Neural cell (in vitro differentiated cells): ENCODE measurements at regions not wholly inside any gene's neighbourhood (a gene's known extent, or its start where the extent isn't known, plus 50 kb on each side); places are given as distances from the start of the nearest gene placed in this dataset.

Experiments
- H2AFZ ChIP-seq: fragments of 200-600, 300-800 bp; sonication (generic), shearing (Covaris generic); 2 replicates; pipeline ENCODE4 v1.6.0; 2014; ENCODE audit warnings: low read depth, mild to moderate bottlenecking, antibody characterized with exemption, low read length, moderate library complexity
- H3F3A ChIP-seq: fragments of 200-600 bp; shearing (Covaris generic); 2 replicates; pipeline ENCODE4 v1.6.1; 2016; ENCODE audit warnings: mild to moderate bottlenecking, moderate library complexity, mixed read lengths, antibody characterized with exemption, low read length; ENCODE audit not compliant: insufficient read depth, poor library complexity, severe bottlenecking
- H3K27ac ChIP-seq: fragments of 200-600, 300-800 bp; sonication (generic), shearing (Covaris generic); 2 replicates; pipeline ENCODE4 v1.5.1; 2014; ENCODE audit warnings: mild to moderate bottlenecking, low read length, moderate library complexity
- H3K27me3 ChIP-seq: fragments of 300-800, 200-600 bp; sonication (generic), shearing (Covaris generic); 2 replicates; pipeline ENCODE4 v1.6.0; 2014; ENCODE audit warnings: mild to moderate bottlenecking, low read depth, low read length, moderate library complexity; ENCODE audit not compliant: insufficient read depth
- H3K36me3 ChIP-seq: fragments of 300-800, 200-600 bp; sonication (generic), shearing (Covaris generic); 2 replicates; pipeline ENCODE4 v1.5.1; 2014; ENCODE audit warnings: mild to moderate bottlenecking, antibody characterized with exemption, low read length, moderate library complexity; ENCODE audit not compliant: insufficient read depth
- H3K4me2 ChIP-seq: fragments of 300-800, 200-600 bp; sonication (generic), shearing (Covaris generic); 2 replicates; pipeline ENCODE4 v1.6.0; 2014; ENCODE audit warnings: mild to moderate bottlenecking, low read length
- H3K4me3 ChIP-seq: fragments of 300-800, 200-600 bp; sonication (generic), shearing (Covaris generic); 2 replicates; pipeline ENCODE4 v1.5.1; 2014; ENCODE audit warnings: mild to moderate bottlenecking, low read length, moderate library complexity
- H3K79me2 ChIP-seq: fragments of 200-600 bp; shearing (Covaris generic); replicated peaks from 2 replicates; pipeline ENCODE4 v1.6.0; 2014; ENCODE audit warnings: mild to moderate bottlenecking, low read length, moderate library complexity; ENCODE audit not compliant: insufficient read depth
- H3K9ac ChIP-seq: fragments of 300-800, 200-600 bp; sonication (generic), shearing (Covaris generic); 2 replicates; pipeline ENCODE4 v1.6.1; 2016; ENCODE audit warnings: mild to moderate bottlenecking, low read length, mixed read lengths
- H3K9me2 ChIP-seq: fragments of 200-600 bp; shearing (Covaris generic); 2 replicates; pipeline ENCODE4 v1.6.1; 2016; ENCODE audit warnings: mild to moderate bottlenecking, low read length, mixed read lengths; ENCODE audit not compliant: insufficient read depth
- H3K9me3 ChIP-seq: fragments of 200-600, 300-800 bp; sonication (generic), shearing (Covaris generic); 2 replicates; pipeline ENCODE4 v1.6.1; 2016; ENCODE audit warnings: mild to moderate bottlenecking, mixed run types, low read length, moderate library complexity, mixed read lengths
- H4K20me1 ChIP-seq: fragments of 200-600 bp; shearing (Covaris generic); 2 replicates; pipeline ENCODE4 v1.6.1; 2016; ENCODE audit warnings: mild to moderate bottlenecking, mixed run types; ENCODE audit not compliant: insufficient read depth
- EP300 ChIP-seq: fragments of 450-650 bp; conservative IDR thresholded peaks from 2 replicates; pipeline ENCODE4 v1.6.1; 2014; ENCODE audit warnings: antibody characterized with exemption, mild to moderate bottlenecking, moderate library complexity; ENCODE audit not compliant: poor library complexity, severe bottlenecking
- EZH2 ChIP-seq: fragments of 200-600, 300-800 bp; shearing (Covaris generic), sonication (generic); IDR thresholded peaks from 2 replicates; pipeline ENCODE4 v1.6.1; 2014; ENCODE audit warnings: antibody characterized with exemption, low read length, borderline replicate concordance, mild to moderate bottlenecking; ENCODE audit not compliant: insufficient read depth, poor library complexity, severe bottlenecking
- MXI1 ChIP-seq: fragments of 450-650 bp; conservative IDR thresholded peaks from 2 replicates; pipeline ENCODE4 v1.6.1; 2014; ENCODE audit warnings: antibody characterized with exemption, mild to moderate bottlenecking; ENCODE audit not compliant: poor library complexity, severe bottlenecking
- POLR2AphosphoS5 ChIP-seq: IDR thresholded peaks from 2 replicates; pipeline ENCODE4 v1.6.1; 2012
- RAD21 ChIP-seq: fragments of 450-650 bp; conservative IDR thresholded peaks from 2 replicates; pipeline ENCODE4 v1.6.1; 2014; ENCODE audit warnings: antibody characterized with exemption, mild to moderate bottlenecking, moderate library complexity
- SMC3 ChIP-seq: fragments of 450-650 bp; conservative IDR thresholded peaks from 2 replicates; pipeline ENCODE4 v1.6.1; 2014; ENCODE audit warnings: antibody characterized with exemption, mild to moderate bottlenecking, moderate library complexity; ENCODE audit not compliant: poor library complexity
- TAF1 ChIP-seq: IDR thresholded peaks from 2 replicates; pipeline ENCODE4 v1.6.1; 2012; ENCODE audit warnings: low read depth
- TF ChIP-seq, protein P1 (sequence below): IDR thresholded peaks from 2 replicates; pipeline ENCODE4 v1.6.1; 2012; ENCODE audit warnings: borderline replicate concordance
- TF ChIP-seq, protein P2 (sequence below): fragments of 450-650 bp; IDR thresholded peaks from 2 replicates; pipeline ENCODE4 v1.5.1; 2014; ENCODE audit warnings: antibody characterized with exemption, mild to moderate bottlenecking, moderate library complexity; ENCODE audit not compliant: poor library complexity, severe bottlenecking

- H3K27ac ChIP-seq, result no peak overlapping the region
- H3F3A ChIP-seq, result no peaks in the 10 kb centered on the region
- H3K36me3 ChIP-seq, result no peaks in the 10 kb centered on the region
- H3K4me2 ChIP-seq, result no peak overlapping the region
- no peaks in the 10 kb centered on the region for H3K79me2 ChIP-seq
- H3K27me3 ChIP-seq, result no peaks in the 10 kb centered on the region
- H2AFZ ChIP-seq, result peak overlapping the region; percentile 6
- no peaks in the 10 kb centered on the region for H3K9me3 ChIP-seq
- no peak overlapping the region for H3K9ac ChIP-seq
- H4K20me1 ChIP-seq, result no peaks in the 10 kb centered on the region
- H3K9me2 ChIP-seq, result no peaks in the 10 kb centered on the region
- TF ChIP-seq, protein P1, sequence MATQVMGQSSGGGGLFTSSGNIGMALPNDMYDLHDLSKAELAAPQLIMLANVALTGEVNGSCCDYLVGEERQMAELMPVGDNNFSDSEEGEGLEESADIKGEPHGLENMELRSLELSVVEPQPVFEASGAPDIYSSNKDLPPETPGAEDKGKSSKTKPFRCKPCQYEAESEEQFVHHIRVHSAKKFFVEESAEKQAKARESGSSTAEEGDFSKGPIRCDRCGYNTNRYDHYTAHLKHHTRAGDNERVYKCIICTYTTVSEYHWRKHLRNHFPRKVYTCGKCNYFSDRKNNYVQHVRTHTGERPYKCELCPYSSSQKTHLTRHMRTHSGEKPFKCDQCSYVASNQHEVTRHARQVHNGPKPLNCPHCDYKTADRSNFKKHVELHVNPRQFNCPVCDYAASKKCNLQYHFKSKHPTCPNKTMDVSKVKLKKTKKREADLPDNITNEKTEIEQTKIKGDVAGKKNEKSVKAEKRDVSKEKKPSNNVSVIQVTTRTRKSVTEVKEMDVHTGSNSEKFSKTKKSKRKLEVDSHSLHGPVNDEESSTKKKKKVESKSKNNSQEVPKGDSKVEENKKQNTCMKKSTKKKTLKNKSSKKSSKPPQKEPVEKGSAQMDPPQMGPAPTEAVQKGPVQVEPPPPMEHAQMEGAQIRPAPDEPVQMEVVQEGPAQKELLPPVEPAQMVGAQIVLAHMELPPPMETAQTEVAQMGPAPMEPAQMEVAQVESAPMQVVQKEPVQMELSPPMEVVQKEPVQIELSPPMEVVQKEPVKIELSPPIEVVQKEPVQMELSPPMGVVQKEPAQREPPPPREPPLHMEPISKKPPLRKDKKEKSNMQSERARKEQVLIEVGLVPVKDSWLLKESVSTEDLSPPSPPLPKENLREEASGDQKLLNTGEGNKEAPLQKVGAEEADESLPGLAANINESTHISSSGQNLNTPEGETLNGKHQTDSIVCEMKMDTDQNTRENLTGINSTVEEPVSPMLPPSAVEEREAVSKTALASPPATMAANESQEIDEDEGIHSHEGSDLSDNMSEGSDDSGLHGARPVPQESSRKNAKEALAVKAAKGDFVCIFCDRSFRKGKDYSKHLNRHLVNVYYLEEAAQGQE, result no peak
- no peak for TF ChIP-seq SMC3
- TF ChIP-seq, protein P2, sequence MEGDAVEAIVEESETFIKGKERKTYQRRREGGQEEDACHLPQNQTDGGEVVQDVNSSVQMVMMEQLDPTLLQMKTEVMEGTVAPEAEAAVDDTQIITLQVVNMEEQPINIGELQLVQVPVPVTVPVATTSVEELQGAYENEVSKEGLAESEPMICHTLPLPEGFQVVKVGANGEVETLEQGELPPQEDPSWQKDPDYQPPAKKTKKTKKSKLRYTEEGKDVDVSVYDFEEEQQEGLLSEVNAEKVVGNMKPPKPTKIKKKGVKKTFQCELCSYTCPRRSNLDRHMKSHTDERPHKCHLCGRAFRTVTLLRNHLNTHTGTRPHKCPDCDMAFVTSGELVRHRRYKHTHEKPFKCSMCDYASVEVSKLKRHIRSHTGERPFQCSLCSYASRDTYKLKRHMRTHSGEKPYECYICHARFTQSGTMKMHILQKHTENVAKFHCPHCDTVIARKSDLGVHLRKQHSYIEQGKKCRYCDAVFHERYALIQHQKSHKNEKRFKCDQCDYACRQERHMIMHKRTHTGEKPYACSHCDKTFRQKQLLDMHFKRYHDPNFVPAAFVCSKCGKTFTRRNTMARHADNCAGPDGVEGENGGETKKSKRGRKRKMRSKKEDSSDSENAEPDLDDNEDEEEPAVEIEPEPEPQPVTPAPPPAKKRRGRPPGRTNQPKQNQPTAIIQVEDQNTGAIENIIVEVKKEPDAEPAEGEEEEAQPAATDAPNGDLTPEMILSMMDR, result no peak
- TF ChIP-seq EP300, result no peak
- TF ChIP-seq RAD21, result no peak
- no peak for TF ChIP-seq TAF1
- TF ChIP-seq POLR2AphosphoS5, result no peak
- TF ChIP-seq MXI1, result no peak
- TF ChIP-seq EZH2, result no peak
- no peak overlapping the region for H3K4me3 ChIP-seq
Observed at GRCh38 chr7:136136906-136137454, 159.8 kb upstream of the MTPN start.

GRCh38 chr7:136134503-136134902, 157.3 kb upstream of the MTPN start:
- Histone ChIP-seq H3K9ac (no peak overlapping the region), H3K9me3 (no peaks in the 10 kb centered on the region), H4K20me1 (no peaks in the 10 kb centered on the region), H3K79me2 (no peaks in the 10 kb centered on the region), H3K9me2 (no peaks in the 10 kb centered on the region), H3K27me3 (no peaks in the 10 kb centered on the region), H3K4me3 (no peak overlapping the region), H2AFZ (no peak overlapping the region), H3F3A (no peaks in the 10 kb centered on the region), H3K27ac (no peak overlapping the region), H3K36me3 (no peaks in the 10 kb centered on the region), H3K4me2 (no peak overlapping the region)
- TF ChIP-seq, protein P2, result peak; percentile 13
- TF ChIP-seq MXI1 (no peak), TAF1 (no peak), EZH2 (no peak), EP300 (peak; percentile 39), SMC3 (no peak)
